ENCODE measurements at regions not wholly inside any gene's neighbourhood (a gene's known extent, or its start where the extent isn't known, plus 50 kb on each side); places are given as distances from the start of the nearest gene placed in this dataset.

- Histone ChIP-seq H3K4me1 (no peaks in the 10 kb centered on the region), H3K27ac (no peak overlapping the region), H3K27me3 (no peaks in the 10 kb centered on the region), H3K9me3 (no peaks in the 10 kb centered on the region), H3K4me3 (no peak overlapping the region), H3K36me3 (no peaks in the 10 kb centered on the region)
- DNase-seq, result no peak
- intact Hi-C loops (cut with DNase I; ENCODE audit: low total_unique reads), result no loop called here
- TF ChIP-seq CTCF (IDR thresholded peaks at IDR 0.05), result no peak
Measured at GRCh38 chr4:62260254-62260653, 1060.1 kb downstream of the ADGRL3 start.

- Histone ChIP-seq H3K27ac (no peak overlapping the region), H3K36me3 (no peaks in the 10 kb centered on the region), H3K9me3 (no peaks in the 10 kb centered on the region), H3K4me1 (no peaks in the 10 kb centered on the region), H3K4me3 (no peak overlapping the region), H3K27me3 (no peaks in the 10 kb centered on the region)
- no peak for DNase-seq
- intact Hi-C loops (cut with DNase I; ENCODE audit: low total_unique reads), result no loop called here
- no peak for TF ChIP-seq CTCF (IDR thresholded peaks at IDR 0.05)
Measured at GRCh38 chr4:62256479-62256878, 1056.4 kb downstream of the ADGRL3 start.

- Histone ChIP-seq H3K36me3 (no peaks in the 10 kb centered on the region), H3K27ac (no peak overlapping the region), H3K4me3 (no peak overlapping the region), H3K9me3 (no peaks in the 10 kb centered on the region), H3K27me3 (no peaks in the 10 kb centered on the region), H3K4me1 (no peaks in the 10 kb centered on the region)
- DNase-seq, result no peak
- no peak for TF ChIP-seq CTCF (IDR thresholded peaks at IDR 0.05)
- intact Hi-C loops (cut with DNase I; ENCODE audit: low total_unique reads), result no loop called here
Measured at GRCh38 chr4:62252728-62253127, 1052.6 kb downstream of the ADGRL3 start.

GRCh38 chr4:62250100-62250499, 1050.0 kb downstream of the ADGRL3 start:
- Histone ChIP-seq H3K27me3 (no peaks in the 10 kb centered on the region), H3K36me3 (no peaks in the 10 kb centered on the region), H3K4me1 (no peaks in the 10 kb centered on the region), H3K4me3 (no peak overlapping the region), H3K9me3 (no peaks in the 10 kb centered on the region), H3K27ac (no peak overlapping the region)
- TF ChIP-seq CTCF (IDR thresholded peaks at IDR 0.05), result no peak
- intact Hi-C loops (cut with DNase I; ENCODE audit: low total_unique reads), result no loop called here
- DNase-seq, result no peak

- no peak for TF ChIP-seq CTCF (IDR thresholded peaks at IDR 0.05)
- H3K27ac ChIP-seq, result no peak overlapping the region
- no peaks in the 10 kb centered on the region for H3K4me1 ChIP-seq
- no peak overlapping the region for H3K4me3 ChIP-seq
- H3K27me3 ChIP-seq, result no peaks in the 10 kb centered on the region
- no peak for DNase-seq
- H3K36me3 ChIP-seq, result no peaks in the 10 kb centered on the region
- H3K9me3 ChIP-seq, result peaks cover 0 to 8% (median 0%) of the 10 kb centered on the region in 3 donors
- intact Hi-C loops (cut with DNase I; ENCODE audit: low total_unique reads), result no loop called here
Measured at GRCh38 chr4:62243895-62244294, 1043.8 kb downstream of the ADGRL3 start.

GRCh38 chr4:62235911-62236310, 1035.8 kb downstream of the ADGRL3 start:
- Histone ChIP-seq H3K36me3 (no peaks in the 10 kb centered on the region), H3K27ac (no peak overlapping the region), H3K27me3 (no peaks in the 10 kb centered on the region), H3K4me3 (no peak overlapping the region), H3K9me3 (peaks cover 0 to 8% (median 0%) of the 10 kb centered on the region in 3 donors), H3K4me1 (no peaks in the 10 kb centered on the region)
- DNase-seq, result no peak
- no peak for TF ChIP-seq CTCF (IDR thresholded peaks at IDR 0.05)
- intact Hi-C loops (cut with DNase I; ENCODE audit: low total_unique reads), result no loop called here

All from tibial artery (tissue), 4 donors.